LoVo (cell line): ENCODE measurements at regions not wholly inside any gene's neighbourhood (a gene's known extent, or its start where the extent isn't known, plus 50 kb on each side); places are given as distances from the start of the nearest gene placed in this dataset.
"Not testable (repeated sequence)": the region's sequence is repeated elsewhere in the genome, so short reads cannot be mapped to it uniquely, and the experiment has no call there.

Source experiments
- DNase-seq: peaks from one replicate; pipeline ENCODE4 v3.0.0-alpha.2; 2016; ENCODE audit warnings: low spot score

- no peak for DNase-seq
Measured at GRCh38 chr13:82202398-82202797, 1679.9 kb downstream of the SLITRK1 start.

GRCh38 chr13:82196087-82196486 lies 1686.2 kb downstream of the SLITRK1 start:
- no peak for DNase-seq

GRCh38 chr13:82187227-82187626 lies 1695.0 kb downstream of the SLITRK1 start:
- no peak for DNase-seq

GRCh38 chr13:82176751-82177150 lies 1705.5 kb downstream of the SLITRK1 start:
- DNase-seq: no peak

GRCh38 chr13:82165396-82166174 lies 1716.7 kb downstream of the SLITRK1 start:
- no peak for DNase-seq

- not testable (repeated sequence) for DNase-seq
Measured at GRCh38 chr13:82164780-82165395, 1717.4 kb downstream of the SLITRK1 start.

GRCh38 chr13:82147526-82147925 lies 1734.7 kb downstream of the SLITRK1 start:
- DNase-seq: no peak

- no peak for DNase-seq
Measured at GRCh38 chr13:82136880-82137279, 1745.4 kb downstream of the SLITRK1 start.

GRCh38 chr13:82129281-82129680 lies 1753.0 kb downstream of the SLITRK1 start:
- DNase-seq: no peak

- DNase-seq: no peak
Measured at GRCh38 chr13:82118589-82118988, 1763.7 kb downstream of the SLITRK1 start.

- no peak for DNase-seq
Measured at GRCh38 chr13:82116422-82116989, 1765.8 kb downstream of the SLITRK1 start.

GRCh38 chr13:82115391-82115790 lies 1766.9 kb downstream of the SLITRK1 start:
- DNase-seq: no peak

- no peak for DNase-seq
Measured at GRCh38 chr13:82096256-82096655, 1755.3 kb upstream of the SPRY2 start.

GRCh38 chr13:82092312-82092711 lies 1751.4 kb upstream of the SPRY2 start:
- no peak for DNase-seq

- DNase-seq: no peak
Measured at GRCh38 chr13:82088781-82089180, 1747.9 kb upstream of the SPRY2 start.

GRCh38 chr13:82076496-82076895 lies 1735.6 kb upstream of the SPRY2 start:
- DNase-seq: no peak

- no peak for DNase-seq
Measured at GRCh38 chr13:82070416-82070815, 1729.5 kb upstream of the SPRY2 start.

GRCh38 chr13:82062772-82063171 lies 1721.8 kb upstream of the SPRY2 start:
- no peak for DNase-seq

GRCh38 chr13:82058364-82058763 lies 1717.4 kb upstream of the SPRY2 start:
- DNase-seq: no peak

- DNase-seq: not testable (repeated sequence)
Measured at GRCh38 chr13:82045316-82045715, 1704.4 kb upstream of the SPRY2 start.

- DNase-seq: no peak
Measured at GRCh38 chr13:82036602-82037001, 1695.7 kb upstream of the SPRY2 start.

GRCh38 chr13:82011355-82011754 lies 1670.4 kb upstream of the SPRY2 start:
- no peak for DNase-seq

- DNase-seq: no peak
Measured at GRCh38 chr13:82010780-82011179, 1669.9 kb upstream of the SPRY2 start.
